HEK293 (cell line): ENCODE measurements at regions not wholly inside any gene's neighbourhood (a gene's known extent, or its start where the extent isn't known, plus 50 kb on each side); places are given as distances from the start of the nearest gene placed in this dataset.

Experiments used
- CTCF ChIA-PET: fragments of 350-600 bp; formaldehyde crosslinking; extraction: SDS; loops from one replicate; lab custom pipeline; 2021; ENCODE audit warnings: antibody characterized with exemption; lab: Yijun Ruan, JAX
- POLR2A ChIA-PET: fragments of 300-600 bp; formaldehyde crosslinking; extraction: SDS; loops from one replicate; lab custom pipeline; 2020; ENCODE audit warnings: antibody characterized with exemption, inconsistent platforms; lab: Yijun Ruan, JAX
- H3K27ac ChIP-seq: fragments of 200-500 bp; sonication (Bioruptor generic); 2 replicates; pipeline ENCODE4 v1.5.1; 2014; ENCODE audit warnings: low read depth, low read length, control low read depth, inconsistent platforms; ENCODE audit errors: extremely low read depth
- H3K36me3 ChIP-seq, 2 experiments: fragments of 200-500 bp in 1 of 2; sonication (Bioruptor generic) in 1 of 2; 1 replicate in 1 of 2; 2 replicates in 1 of 2; pipeline ENCODE4 v1.5.1; 2014 to 2017; ENCODE audit warnings: inconsistent platforms in 2 of 2, low read length in 2 of 2; ENCODE audit not compliant: control insufficient read depth in 2 of 2, insufficient read depth in 1 of 2
- H3K4me1 ChIP-seq: fragments of 200-500 bp; sonication (Bioruptor generic); 2 replicates; pipeline ENCODE4 v1.5.1; 2014; ENCODE audit warnings: mild to moderate bottlenecking, low read length, inconsistent platforms; ENCODE audit not compliant: control insufficient read depth, insufficient read depth
- H3K4me3 ChIP-seq: 2 replicates; pipeline ENCODE4 v1.5.1; 2011; ENCODE audit warnings: low read depth, mild to moderate bottlenecking, control low read depth, low read length, moderate library complexity
- H3K9me3 ChIP-seq: fragments of 200-500 bp; sonication (Bioruptor generic); 2 replicates; pipeline ENCODE4 v1.5.1; 2014; ENCODE audit warnings: low read depth, low read length, inconsistent platforms; ENCODE audit not compliant: control insufficient read depth, insufficient read depth
- BCL6B ChIP-seq: fragments of 450-650 bp; formaldehyde crosslinking; IDR thresholded peaks from 2 replicates; pipeline ENCODE4 v1.5.1; 2017; ENCODE audit warnings: missing biosample characterization, missing genetic modification characterization
- HIC1 ChIP-seq: fragments of 450-650 bp; formaldehyde crosslinking; IDR thresholded peaks from 2 replicates; pipeline ENCODE4 v1.5.1; 2016; ENCODE audit warnings: missing biosample characterization, missing genetic modification characterization
- KLF9 ChIP-seq: fragments of 450-650 bp; formaldehyde crosslinking; IDR thresholded peaks from 2 replicates; pipeline ENCODE4 v1.5.1; 2016; ENCODE audit warnings: missing biosample characterization, missing genetic modification characterization, low read depth
- OVOL3 ChIP-seq: fragments of 450-650 bp; formaldehyde crosslinking; IDR thresholded peaks from 2 replicates; pipeline ENCODE4 v1.5.1; 2016; ENCODE audit warnings: missing biosample characterization, missing genetic modification characterization
- PBX3 ChIP-seq: sonication (generic); formaldehyde crosslinking; IDR thresholded peaks from 2 replicates; pipeline ENCODE4 v1.8.1; 2022; ENCODE audit warnings: mild to moderate bottlenecking, moderate library complexity, missing genetic modification reagents
- SALL2 ChIP-seq: fragments of 450-650 bp; formaldehyde crosslinking; IDR thresholded peaks from 2 replicates; pipeline ENCODE4 v1.5.0; 2017; ENCODE audit warnings: missing biosample characterization, mild to moderate bottlenecking, missing genetic modification characterization, borderline replicate concordance
- SCRT2 ChIP-seq: fragments of 450-650 bp; formaldehyde crosslinking; IDR thresholded peaks from 2 replicates; pipeline ENCODE4 v1.5.1; 2016; ENCODE audit warnings: missing biosample characterization, missing genetic modification characterization
- SP3 ChIP-seq: fragments of 450-650 bp; formaldehyde crosslinking; IDR thresholded peaks from 2 replicates; pipeline ENCODE4 v1.5.1; 2016; ENCODE audit warnings: missing biosample characterization, missing genetic modification characterization
- ZFP3 ChIP-seq: fragments of 450-650 bp; formaldehyde crosslinking; IDR thresholded peaks from 2 replicates; pipeline ENCODE4 v1.5.1; 2016; ENCODE audit warnings: low read depth, missing biosample characterization, missing genetic modification characterization
- ZNF112 ChIP-seq: fragments of 450-650 bp; formaldehyde crosslinking; IDR thresholded peaks from 2 replicates; pipeline ENCODE4 v1.5.0; 2017; ENCODE audit warnings: missing biosample characterization, missing genetic modification characterization
- ZNF221 ChIP-seq: fragments of 450-650 bp; formaldehyde crosslinking; IDR thresholded peaks from 2 replicates; pipeline ENCODE4 v1.5.1; 2017; ENCODE audit warnings: missing biosample characterization, missing genetic modification characterization, borderline replicate concordance
- ZNF239 ChIP-seq: fragments of 450-650 bp; formaldehyde crosslinking; IDR thresholded peaks from 2 replicates; pipeline ENCODE4 v1.5.1; 2016; ENCODE audit warnings: missing biosample characterization, missing genetic modification characterization
- ZNF280D ChIP-seq: fragments of 450-650 bp; formaldehyde crosslinking; IDR thresholded peaks from 2 replicates; pipeline ENCODE4 v1.5.1; 2016; ENCODE audit warnings: missing biosample characterization, missing genetic modification characterization
- ZNF366 ChIP-seq: fragments of 450-650 bp; formaldehyde crosslinking; conservative IDR thresholded peaks from 2 replicates; pipeline ENCODE4 v1.5.1; 2016; ENCODE audit warnings: missing biosample characterization, missing genetic modification characterization
- ZNF426 ChIP-seq: fragments of 450-650 bp; formaldehyde crosslinking; IDR thresholded peaks from 2 replicates; pipeline ENCODE4 v1.5.1; 2017; ENCODE audit warnings: missing biosample characterization, missing genetic modification characterization, mild to moderate bottlenecking, inconsistent platforms, moderate library complexity
- ZNF501 ChIP-seq: fragments of 450-650 bp; formaldehyde crosslinking; IDR thresholded peaks from 2 replicates; pipeline ENCODE4 v1.5.1; 2016; ENCODE audit warnings: missing biosample characterization, missing genetic modification characterization
- ZNF510 ChIP-seq: fragments of 450-650 bp; formaldehyde crosslinking; IDR thresholded peaks from 2 replicates; pipeline ENCODE4 v1.5.1; 2018; ENCODE audit warnings: mild to moderate bottlenecking, missing genetic modification characterization, missing biosample characterization; ENCODE audit not compliant: insufficient replicate concordance
- ZNF610 ChIP-seq: fragments of 450-650 bp; formaldehyde crosslinking; IDR thresholded peaks from 2 replicates; pipeline ENCODE4 v1.5.1; 2016; ENCODE audit warnings: missing biosample characterization, missing genetic modification characterization, borderline replicate concordance
- ZNF704 ChIP-seq: fragments of 450-650 bp; formaldehyde crosslinking; IDR thresholded peaks from 2 replicates; pipeline ENCODE4 v1.5.1; 2016; ENCODE audit warnings: missing biosample characterization, missing genetic modification characterization
- TF ChIP-seq, protein P1 (sequence below): fragments of 450-650 bp; formaldehyde crosslinking; IDR thresholded peaks from 2 replicates; pipeline ENCODE4 v1.5.1; 2016; ENCODE audit warnings: missing biosample characterization, missing genetic modification characterization, borderline replicate concordance

DNA sequence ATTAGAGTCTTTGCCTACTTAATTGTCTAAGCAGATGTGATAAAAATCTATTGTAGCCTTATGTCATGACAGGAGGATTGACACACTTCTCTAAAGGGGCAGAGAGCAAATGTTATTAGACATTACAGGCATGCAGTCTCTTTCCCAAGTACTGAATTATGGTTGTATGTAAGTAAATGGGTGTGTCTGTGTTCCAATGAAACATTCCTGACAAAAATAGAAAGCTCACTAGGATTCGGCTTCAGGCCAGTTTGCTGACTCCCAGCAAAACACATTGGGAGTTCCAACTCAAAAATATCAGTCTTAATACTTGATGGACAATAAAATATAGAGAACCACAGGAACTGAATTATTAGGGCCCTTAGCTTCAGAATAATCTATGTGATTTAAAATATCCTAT is 1480.4 kb downstream of the FAM181B start:
- H3K4me3 ChIP-seq: no peak overlapping the region
- H3K9me3 ChIP-seq: no peaks in the 10 kb centered on the region
- no peaks in the 10 kb centered on the region for H3K4me1 ChIP-seq
- TF ChIP-seq ZNF112 (no peak), ZNF510 (tag by site-specific recombination) (no peak), SALL2 (no peak), ZNF280D (tag by site-specific recombination) (no peak), ZNF221 (tag by site-specific recombination) (no peak), ZNF610 (tag by site-specific recombination) (no peak), ZFP3 (tag by site-specific recombination) (no peak), SCRT2 (tag by site-specific recombination) (no peak), ZNF239 (tag by site-specific recombination) (no peak), ZNF426 (no peak), ZNF501 (no peak), SP3 (no peak), BCL6B (tag by site-specific recombination) (no peak), ZNF704 (tag by site-specific recombination) (no peak), OVOL3 (tag by site-specific recombination) (no peak), PBX3 (CRISPR knock-in tag) (no peak), ZNF366 (tag by site-specific recombination) (no peak), KLF9 (tag by site-specific recombination) (no peak), HIC1 (tag by site-specific recombination) (no peak)
- TF ChIP-seq, protein P1, sequence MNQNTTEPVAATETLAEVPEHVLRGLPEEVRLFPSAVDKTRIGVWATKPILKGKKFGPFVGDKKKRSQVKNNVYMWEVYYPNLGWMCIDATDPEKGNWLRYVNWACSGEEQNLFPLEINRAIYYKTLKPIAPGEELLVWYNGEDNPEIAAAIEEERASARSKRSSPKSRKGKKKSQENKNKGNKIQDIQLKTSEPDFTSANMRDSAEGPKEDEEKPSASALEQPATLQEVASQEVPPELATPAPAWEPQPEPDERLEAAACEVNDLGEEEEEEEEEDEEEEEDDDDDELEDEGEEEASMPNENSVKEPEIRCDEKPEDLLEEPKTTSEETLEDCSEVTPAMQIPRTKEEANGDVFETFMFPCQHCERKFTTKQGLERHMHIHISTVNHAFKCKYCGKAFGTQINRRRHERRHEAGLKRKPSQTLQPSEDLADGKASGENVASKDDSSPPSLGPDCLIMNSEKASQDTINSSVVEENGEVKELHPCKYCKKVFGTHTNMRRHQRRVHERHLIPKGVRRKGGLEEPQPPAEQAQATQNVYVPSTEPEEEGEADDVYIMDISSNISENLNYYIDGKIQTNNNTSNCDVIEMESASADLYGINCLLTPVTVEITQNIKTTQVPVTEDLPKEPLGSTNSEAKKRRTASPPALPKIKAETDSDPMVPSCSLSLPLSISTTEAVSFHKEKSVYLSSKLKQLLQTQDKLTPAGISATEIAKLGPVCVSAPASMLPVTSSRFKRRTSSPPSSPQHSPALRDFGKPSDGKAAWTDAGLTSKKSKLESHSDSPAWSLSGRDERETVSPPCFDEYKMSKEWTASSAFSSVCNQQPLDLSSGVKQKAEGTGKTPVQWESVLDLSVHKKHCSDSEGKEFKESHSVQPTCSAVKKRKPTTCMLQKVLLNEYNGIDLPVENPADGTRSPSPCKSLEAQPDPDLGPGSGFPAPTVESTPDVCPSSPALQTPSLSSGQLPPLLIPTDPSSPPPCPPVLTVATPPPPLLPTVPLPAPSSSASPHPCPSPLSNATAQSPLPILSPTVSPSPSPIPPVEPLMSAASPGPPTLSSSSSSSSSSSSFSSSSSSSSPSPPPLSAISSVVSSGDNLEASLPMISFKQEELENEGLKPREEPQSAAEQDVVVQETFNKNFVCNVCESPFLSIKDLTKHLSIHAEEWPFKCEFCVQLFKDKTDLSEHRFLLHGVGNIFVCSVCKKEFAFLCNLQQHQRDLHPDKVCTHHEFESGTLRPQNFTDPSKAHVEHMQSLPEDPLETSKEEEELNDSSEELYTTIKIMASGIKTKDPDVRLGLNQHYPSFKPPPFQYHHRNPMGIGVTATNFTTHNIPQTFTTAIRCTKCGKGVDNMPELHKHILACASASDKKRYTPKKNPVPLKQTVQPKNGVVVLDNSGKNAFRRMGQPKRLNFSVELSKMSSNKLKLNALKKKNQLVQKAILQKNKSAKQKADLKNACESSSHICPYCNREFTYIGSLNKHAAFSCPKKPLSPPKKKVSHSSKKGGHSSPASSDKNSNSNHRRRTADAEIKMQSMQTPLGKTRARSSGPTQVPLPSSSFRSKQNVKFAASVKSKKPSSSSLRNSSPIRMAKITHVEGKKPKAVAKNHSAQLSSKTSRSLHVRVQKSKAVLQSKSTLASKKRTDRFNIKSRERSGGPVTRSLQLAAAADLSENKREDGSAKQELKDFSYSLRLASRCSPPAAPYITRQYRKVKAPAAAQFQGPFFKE (tag by site-specific recombination): no peak
- ChIA-PET POLR2A (no interaction called here), CTCF (interaction anchor here (0.5 kb wide), 1 partner anchor 18 kb away, joined by 5 read pairs; no protein-coding TSS in a partner anchor)
- H3K27ac ChIP-seq: no peak overlapping the region
- H3K36me3 ChIP-seq: no peaks in the 10 kb centered on the region
